KMS-11 (cell line): ENCODE measurements at regions not wholly inside any gene's neighbourhood (a gene's known extent, or its start where the extent isn't known, plus 50 kb on each side); places are given as distances from the start of the nearest gene placed in this dataset.

Experiments used
- H2AFZ ChIP-seq: fragments of 200-600 bp; sonication (generic); 2 replicates; pipeline ENCODE4 v1.6.1; 2016; ENCODE audit warnings: antibody characterized with exemption, mixed run types, low read depth
- H3K27ac ChIP-seq: fragments of 200-600 bp; sonication (generic); 2 replicates; pipeline ENCODE4 v1.6.1; 2016; ENCODE audit warnings: mild to moderate bottlenecking, mixed run types
- H3K27me3 ChIP-seq: fragments of 200-600 bp; sonication (generic); 2 replicates; pipeline ENCODE4 v1.6.1; 2017; ENCODE audit warnings: mild to moderate bottlenecking, low read depth, mixed run types, moderate library complexity; ENCODE audit not compliant: insufficient read depth
- H3K36me3 ChIP-seq: fragments of 200-600 bp; sonication (generic); 2 replicates; pipeline ENCODE4 v1.6.1; 2017; ENCODE audit warnings: mild to moderate bottlenecking, mixed run types; ENCODE audit not compliant: insufficient read depth
- H3K4me1 ChIP-seq: fragments of 200-600 bp; sonication (generic); 2 replicates; pipeline ENCODE4 v1.6.1; 2016; ENCODE audit warnings: mild to moderate bottlenecking, low read depth, mixed run types; ENCODE audit not compliant: poor library complexity, severe bottlenecking
- H3K4me2 ChIP-seq: fragments of 200-600 bp; sonication (generic); 2 replicates; pipeline ENCODE4 v1.7.0; 2016; ENCODE audit warnings: mild to moderate bottlenecking, mixed run types
- H3K4me3 ChIP-seq: fragments of 200-600 bp; sonication (generic); IDR thresholded peaks from 2 replicates; pipeline ENCODE4 v1.6.1; 2017; ENCODE audit warnings: low read depth, low read length, mixed read lengths; ENCODE audit not compliant: insufficient read depth
- H3K79me2 ChIP-seq: fragments of 200-600 bp; sonication (generic); 2 replicates; pipeline ENCODE4 v1.6.1; 2016; ENCODE audit warnings: low read depth, mixed run types; ENCODE audit not compliant: insufficient read depth
- H3K9ac ChIP-seq: fragments of 200-600 bp; sonication (generic); 2 replicates; pipeline ENCODE4 v1.6.1; 2016; ENCODE audit warnings: mild to moderate bottlenecking, mixed run types
- H4K20me1 ChIP-seq: fragments of 200-600 bp; sonication (generic); 2 replicates; pipeline ENCODE4 v1.6.1; 2016; ENCODE audit warnings: mild to moderate bottlenecking, mixed run types; ENCODE audit not compliant: insufficient read depth
- CTCF ChIP-seq: fragments of 200-600 bp; sonication (generic); conservative IDR thresholded peaks from 2 replicates; pipeline ENCODE4 v1.6.1; 2017; ENCODE audit warnings: low read depth, mild to moderate bottlenecking, antibody characterized with exemption, low read length, moderate library complexity, mixed read lengths

GRCh38 chr7:97390052-97390451, 272.6 kb downstream of the SDHAF3 start:
- no peaks in the 10 kb centered on the region for H3K4me1 ChIP-seq

GRCh38 chr7:97390915-97391593, 273.6 kb downstream of the SDHAF3 start:
- Histone ChIP-seq H2AFZ (no peak overlapping the region), H3K27me3 (no peaks in the 10 kb centered on the region), H4K20me1 (no peaks in the 10 kb centered on the region), H3K36me3 (no peaks in the 10 kb centered on the region), H3K4me1 (no peaks in the 10 kb centered on the region), H3K79me2 (no peaks in the 10 kb centered on the region), H3K4me3 (no peak overlapping the region), H3K9ac (no peak overlapping the region), H3K27ac (no peak overlapping the region), H3K4me2 (no peak overlapping the region)
- no peak for TF ChIP-seq CTCF

More at GRCh38 chr7:97390052-97390451, 272.6 kb downstream of the SDHAF3 start:
- Histone ChIP-seq H3K36me3 (no peaks in the 10 kb centered on the region), H3K4me2 (no peak overlapping the region), H3K4me3 (no peak overlapping the region), H3K9ac (no peak overlapping the region), H3K79me2 (no peaks in the 10 kb centered on the region), H4K20me1 (no peaks in the 10 kb centered on the region), H3K27ac (no peak overlapping the region), H3K27me3 (no peaks in the 10 kb centered on the region), H2AFZ (no peak overlapping the region)
- TF ChIP-seq CTCF: no peak

- Histone ChIP-seq H3K79me2 (no peaks in the 10 kb centered on the region), H4K20me1 (no peaks in the 10 kb centered on the region), H3K4me3 (no peak overlapping the region), H3K27ac (no peak overlapping the region), H3K4me1 (no peaks in the 10 kb centered on the region), H3K9ac (no peak overlapping the region), H2AFZ (no peak overlapping the region), H3K4me2 (no peak overlapping the region), H3K27me3 (no peaks in the 10 kb centered on the region), H3K36me3 (no peaks in the 10 kb centered on the region)
- no peak for TF ChIP-seq CTCF
Measured at GRCh38 chr7:97401398-97401797, 283.9 kb downstream of the SDHAF3 start.

GRCh38 chr7:97405835-97406234, 288.3 kb downstream of the SDHAF3 start:
- Histone ChIP-seq H3K79me2 (no peaks in the 10 kb centered on the region), H3K27ac (no peak overlapping the region), H3K4me2 (no peak overlapping the region), H2AFZ (no peak overlapping the region), H4K20me1 (no peaks in the 10 kb centered on the region), H3K36me3 (no peaks in the 10 kb centered on the region), H3K4me3 (no peak overlapping the region), H3K4me1 (no peaks in the 10 kb centered on the region), H3K9ac (no peak overlapping the region), H3K27me3 (no peaks in the 10 kb centered on the region)
- TF ChIP-seq CTCF: no peak
